Natural killer cell (primary cell): ENCODE measurements at regions not wholly inside any gene's neighbourhood (a gene's known extent, or its start where the extent isn't known, plus 50 kb on each side); places are given as distances from the start of the nearest gene placed in this dataset.

Experiments used
- ATAC-seq, 3 donors: fragments of 150-1000 bp in 2 of 3; fragments of 200-7000 bp in 1 of 3; cut with Tn5 transposase; 1 replicate in 1 of 3; 2 replicates in 2 of 3; pipeline ENCODE4 v1.10.0; 2021; ENCODE audit warnings: mild to moderate bottlenecking in 2 of 3, moderate library complexity in 2 of 3
- DNase-seq, 2 donors: peaks; one replicate each; pipeline versions ENCODE4 v3.0.0 to v3.0.0-alpha.2; 2013 to 2021; ENCODE audit warnings: mixed read lengths in 1 of 2
- H3K27ac ChIP-seq: one replicate; pipeline ENCODE4 v1.5.1; 2013; ENCODE audit warnings: mild to moderate bottlenecking, low read length
- H3K27me3 ChIP-seq: one replicate; pipeline ENCODE4 v1.6.1; 2013; ENCODE audit warnings: low read length; ENCODE audit not compliant: control insufficient read depth, insufficient read depth
- H3K36me3 ChIP-seq: one replicate; pipeline ENCODE4 v1.6.1; 2013; ENCODE audit warnings: low read length; ENCODE audit not compliant: control insufficient read depth, insufficient read depth
- H3K4me1 ChIP-seq: one replicate; pipeline ENCODE4 v1.6.1; 2013; ENCODE audit warnings: low read length; ENCODE audit not compliant: control insufficient read depth, insufficient read depth
- H3K4me3 ChIP-seq: one replicate; pipeline ENCODE4 v1.5.1; 2013; ENCODE audit warnings: low read length
- H3K9me3 ChIP-seq: one replicate; pipeline ENCODE4 v1.6.1; 2013; ENCODE audit warnings: low read length; ENCODE audit not compliant: control insufficient read depth, insufficient read depth
- H3K27ac Mint-ChIP-seq, 2 donors: one replicate each; pipeline ENCODE4 v1.8.0; 2022; ENCODE audit warnings: mild to moderate bottlenecking in 2 of 2, mixed read lengths in 2 of 2, moderate library complexity in 1 of 2
- H3K27me3 Mint-ChIP-seq, 2 donors: one replicate each; pipeline ENCODE4 v1.8.0; 2022; ENCODE audit warnings: low read depth in 2 of 2, mixed read lengths in 2 of 2
- H3K36me3 Mint-ChIP-seq: one replicate; pipeline ENCODE4 v1.8.0; 2022; ENCODE audit warnings: mixed read lengths
- H3K4me1 Mint-ChIP-seq, 2 donors: one replicate each; pipeline ENCODE4 v1.8.0; 2022; ENCODE audit warnings: mixed read lengths in 2 of 2
- H3K4me3 Mint-ChIP-seq: one replicate; pipeline ENCODE4 v1.8.0; 2022; ENCODE audit warnings: mild to moderate bottlenecking, moderate library complexity, mixed read lengths
- H3K9me3 Mint-ChIP-seq, 2 donors: one replicate each; pipeline ENCODE4 v1.8.0; 2022; ENCODE audit warnings: mixed read lengths in 2 of 2
- CTCF ChIP-seq: fragments of 200-600 bp; IDR thresholded peaks from one replicate; pipeline ENCODE4 v1.8.0; 2022; ENCODE audit warnings: antibody characterized with exemption
- WGBS: methylation state at CpG from one replicate; pipeline ENCODE4 v1.1.7; 2013; ENCODE audit warnings: missing lambda C conversion rate; ENCODE audit not compliant: insufficient coverage; 5-methylcytosine and 5-hydroxymethylcytosine counted together
- intact Hi-C: fragments of 100-400 bp; cut with micrococcal nuclease; formaldehyde crosslinking; loops from one replicate; pipeline ENCODE4 v1.14.2; 2022

GRCh38 chr9:14511452-14511851 lies 181.8 kb downstream of the ZDHHC21 start:
- Mint-ChIP-seq H3K4me3 (no peak overlapping the region), H3K36me3 (no peaks in the 10 kb centered on the region), H3K9me3 (peaks cover 0 to 2% of the 10 kb centered on the region in 2 donors), H3K27ac (no peak overlapping the region), H3K27me3 (peaks cover 0 to 4% of the 10 kb centered on the region in 2 donors), H3K4me1 (no peaks in the 10 kb centered on the region)
- Histone ChIP-seq H3K27ac (no peak overlapping the region), H3K4me1 (no peaks in the 10 kb centered on the region), H3K9me3 (no peaks in the 10 kb centered on the region), H3K27me3 (no peaks in the 10 kb centered on the region), H3K36me3 (no peaks in the 10 kb centered on the region), H3K4me3 (no peak overlapping the region)
- TF ChIP-seq CTCF: no peak
- ATAC-seq (no peak), DNase-seq (no peak)
- intact Hi-C loops: no loop called here

GRCh38 chr9:14508884-14509283 lies 184.3 kb downstream of the ZDHHC21 start:
- H3K9me3 Mint-ChIP-seq: no peaks in the 10 kb centered on the region
- no peak overlapping the region for H3K27ac ChIP-seq
- H3K4me1 Mint-ChIP-seq: no peaks in the 10 kb centered on the region
- TF ChIP-seq CTCF: no peak
- intact Hi-C loops: no loop called here
- no peaks in the 10 kb centered on the region for H3K36me3 Mint-ChIP-seq
- no peaks in the 10 kb centered on the region for H3K4me1 ChIP-seq
- H3K27me3 ChIP-seq: no peaks in the 10 kb centered on the region
- H3K4me3 ChIP-seq: no peak overlapping the region
- H3K27me3 Mint-ChIP-seq: peaks cover 0 to 4% of the 10 kb centered on the region in 2 donors
- H3K9me3 ChIP-seq: no peaks in the 10 kb centered on the region
- 64% methylated on average over 1 of the region's 2 CpGs for WGBS
- no peak overlapping the region for H3K4me3 Mint-ChIP-seq
- no peaks in the 10 kb centered on the region for H3K36me3 ChIP-seq
- ATAC-seq (no peak), DNase-seq (no peak)
- H3K27ac Mint-ChIP-seq: no peak overlapping the region

- intact Hi-C loops: no loop called here
- WGBS: 95% methylated on average over 3 of the region's 4 CpGs
- no peak for TF ChIP-seq CTCF
These were observed 187.4 kb upstream of the NFIB start for GRCh38 chr9:14501366-14501765.

GRCh38 chr9:14500705-14501104 lies 186.8 kb upstream of the NFIB start:
- 82% methylated on average over 8 of the region's 9 CpGs for WGBS
- Histone ChIP-seq H3K36me3 (no peaks in the 10 kb centered on the region), H3K27me3 (no peaks in the 10 kb centered on the region), H3K4me3 (no peak overlapping the region), H3K4me1 (no peaks in the 10 kb centered on the region), H3K9me3 (no peaks in the 10 kb centered on the region), H3K27ac (no peak overlapping the region)
- Mint-ChIP-seq H3K36me3 (no peaks in the 10 kb centered on the region), H3K9me3 (peaks cover 0 to 4% of the 10 kb centered on the region in 2 donors), H3K27me3 (no peaks in the 10 kb centered on the region), H3K4me1 (no peaks in the 10 kb centered on the region), H3K27ac (no peak overlapping the region), H3K4me3 (no peak overlapping the region)
- no peak for TF ChIP-seq CTCF
- intact Hi-C loops: no loop called here
- DNase-seq (no peak), ATAC-seq (no peak)

More at GRCh38 chr9:14501366-14501765, 187.4 kb upstream of the NFIB start:
- Mint-ChIP-seq H3K36me3 (no peaks in the 10 kb centered on the region), H3K4me3 (no peak overlapping the region), H3K27me3 (no peaks in the 10 kb centered on the region), H3K4me1 (no peaks in the 10 kb centered on the region), H3K9me3 (peaks cover 0 to 4% of the 10 kb centered on the region in 2 donors), H3K27ac (no peak overlapping the region)
- Histone ChIP-seq H3K36me3 (no peaks in the 10 kb centered on the region), H3K4me1 (no peaks in the 10 kb centered on the region), H3K9me3 (no peaks in the 10 kb centered on the region), H3K27ac (no peak overlapping the region), H3K4me3 (no peak overlapping the region), H3K27me3 (no peaks in the 10 kb centered on the region)
- ATAC-seq (no peak), DNase-seq (no peak)
